PC-3 (cell line): ENCODE measurements at regions not wholly inside any gene's neighbourhood (a gene's known extent, or its start where the extent isn't known, plus 50 kb on each side); places are given as distances from the start of the nearest gene placed in this dataset.

Source experiments
- ATAC-seq: fragments of 200-7000 bp; cut with Tn5 transposase; 2 replicates; pipeline ENCODE4 v1.9.1; 2020; ENCODE audit warnings: mild to moderate bottlenecking, moderate library complexity
- BruUV-seq: library from RNA; stranded (reverse); fragments of 400-500 nt; replicated peaks from 2 replicates; lab custom pipeline; 2021; lab: Mats Ljungman, UMichigan
- CTCF ChIA-PET: fragments of 300-600 bp; sonication (Branson Sonifier 250); formaldehyde crosslinking; loops from one replicate; lab custom pipeline; 2022; ENCODE audit warnings: antibody characterized with exemption; lab: Charles Lee
- POLR2A ChIA-PET: fragments of 300-600 bp; sonication (Branson Sonifier 250); formaldehyde crosslinking; loops from one replicate; lab custom pipeline; 2022; ENCODE audit warnings: antibody characterized with exemption; ENCODE audit not compliant: unreplicated experiment; lab: Charles Lee
- DNase-seq: peaks from one replicate; pipeline ENCODE4 v3.0.0-alpha.2; 2015
- H2AFZ ChIP-seq: fragments of 300-600 bp; sonication (generic); 2 replicates; pipeline ENCODE4 v1.6.0; 2016; ENCODE audit warnings: antibody characterized with exemption, low read length
- H3F3A ChIP-seq: fragments of 300-600 bp; sonication (generic); one replicate; pipeline ENCODE4 v1.6.0; 2017; ENCODE audit warnings: antibody characterized with exemption, low read length, control low read depth, mild to moderate bottlenecking; ENCODE audit not compliant: unreplicated experiment
- H3K27ac ChIP-seq: fragments of 300-600 bp; sonication (generic); 2 replicates; pipeline ENCODE4 v1.5.1; 2016; ENCODE audit warnings: mild to moderate bottlenecking, low read length
- H3K27me3 ChIP-seq: fragments of 300-600 bp; sonication (generic); 2 replicates; pipeline ENCODE4 v1.6.1; 2016; ENCODE audit warnings: low read length, mixed read lengths
- H3K36me3 ChIP-seq: fragments of 300-600 bp; sonication (generic); 2 replicates; pipeline ENCODE4 v1.6.1; 2016; ENCODE audit warnings: low read depth, mixed run types, low read length, mixed read lengths
- H3K4me1 ChIP-seq: fragments of 300-600 bp; sonication (generic); 2 replicates; pipeline ENCODE4 v1.5.1; 2016; ENCODE audit warnings: low read length; ENCODE audit not compliant: insufficient read depth
- H3K4me2 ChIP-seq: fragments of 300-600 bp; sonication (generic); 2 replicates; pipeline ENCODE4 v1.6.0; 2016; ENCODE audit warnings: low read length
- H3K4me3 ChIP-seq: fragments of 300-600 bp; sonication (generic); 2 replicates; pipeline ENCODE4 v1.5.1; 2016; ENCODE audit warnings: mild to moderate bottlenecking, low read length, mixed read lengths
- H3K79me2 ChIP-seq: fragments of 300-600 bp; sonication (generic); 2 replicates; pipeline ENCODE4 v1.6.1; 2017; ENCODE audit warnings: low read length, mixed read lengths
- H3K9ac ChIP-seq: fragments of 300-600 bp; sonication (generic); 2 replicates; pipeline ENCODE4 v1.6.0; 2016; ENCODE audit warnings: mild to moderate bottlenecking, low read length
- H3K9me2 ChIP-seq: fragments of 300-600 bp; sonication (generic); replicated peaks from 2 replicates; pipeline ENCODE4 v1.6.1; 2016; ENCODE audit warnings: mixed run types, low read length, mixed read lengths
- H3K9me3 ChIP-seq: fragments of 300-600 bp; sonication (generic); 2 replicates; pipeline ENCODE4 v1.6.1; 2016; ENCODE audit warnings: low read length, mixed read lengths
- H4K20me1 ChIP-seq: fragments of 300-600 bp; sonication (generic); 2 replicates; pipeline ENCODE4 v1.6.1; 2016; ENCODE audit warnings: low read length, mixed read lengths
- CTCF ChIP-seq: fragments of 300-600 bp; sonication (generic); conservative IDR thresholded peaks from 2 replicates; pipeline ENCODE4 v1.5.1; 2017; ENCODE audit warnings: antibody characterized with exemption, low read depth, mild to moderate bottlenecking, low read length
- EZH2 ChIP-seq: fragments of 300-600 bp; sonication (generic); IDR thresholded peaks from one replicate; pipeline ENCODE4 v1.6.1; 2017; ENCODE audit warnings: antibody characterized with exemption, mild to moderate bottlenecking, low read length; ENCODE audit not compliant: unreplicated experiment
- EZH2phosphoT487 ChIP-seq: fragments of 300-600 bp; sonication (generic); IDR thresholded peaks from 2 replicates; pipeline ENCODE4 v1.6.1; 2018; ENCODE audit warnings: mild to moderate bottlenecking, antibody characterized with exemption, low read length, borderline replicate concordance
- intact Hi-C: fragments of 100-400 bp; cut with micrococcal nuclease; formaldehyde crosslinking; loops from 2 replicates; pipeline ENCODE4 v1.9.0; 2023

GRCh38 chr9:20114974-20115373 is 326.1 kb upstream of the SLC24A2 start:
- Histone ChIP-seq H3K79me2 (no peaks in the 10 kb centered on the region), H3K36me3 (no peaks in the 10 kb centered on the region), H3K4me2 (no peak overlapping the region), H3K9me3 (no peaks in the 10 kb centered on the region), H3K4me3 (no peak overlapping the region), H3K27me3 (peaks cover 32% of the 10 kb centered on the region; the same call in 1 of the 2 replicates), H3K4me1 (no peaks in the 10 kb centered on the region), H4K20me1 (no peaks in the 10 kb centered on the region), H2AFZ (no peak overlapping the region), H3K9ac (no peak overlapping the region), H3K27ac (no peak overlapping the region), H3K9me2 (no peaks in the 10 kb centered on the region), H3F3A (no peaks in the 10 kb centered on the region)
- CTCF ChIA-PET: no interaction called here
- no TSS peak for BruUV-seq
- no peak for TF ChIP-seq CTCF
- no peak for TF ChIP-seq EZH2
- no peak for TF ChIP-seq EZH2phosphoT487
- POLR2A ChIA-PET: no interaction called here
- no peak for ATAC-seq
- DNase-seq: no peak
- intact Hi-C loops: no loop called here

- CTCF ChIA-PET: no interaction called here
- Histone ChIP-seq H3K79me2 (no peaks in the 10 kb centered on the region), H3K9ac (no peak overlapping the region), H3F3A (no peaks in the 10 kb centered on the region), H3K9me2 (no peaks in the 10 kb centered on the region), H3K27me3 (peaks cover 32% of the 10 kb centered on the region; the same call in 1 of the 2 replicates), H3K36me3 (no peaks in the 10 kb centered on the region), H3K9me3 (no peaks in the 10 kb centered on the region), H3K4me2 (no peak overlapping the region), H2AFZ (no peak overlapping the region), H4K20me1 (no peaks in the 10 kb centered on the region), H3K4me1 (no peaks in the 10 kb centered on the region), H3K4me3 (no peak overlapping the region), H3K27ac (no peak overlapping the region)
- DNase-seq (no peak), ATAC-seq (no peak)
- POLR2A ChIA-PET: no interaction called here
- intact Hi-C loops: no loop called here
- no TSS peak for BruUV-seq
- no peak for TF ChIP-seq EZH2
- TF ChIP-seq EZH2phosphoT487: no peak
- TF ChIP-seq CTCF: no peak
These were observed 323.5 kb upstream of the SLC24A2 start for GRCh38 chr9:20112205-20112783.

GRCh38 chr9:20111173-20111843 is 322.5 kb upstream of the SLC24A2 start:
- H4K20me1 ChIP-seq: no peaks in the 10 kb centered on the region
- intact Hi-C loops: no loop called here
- no peaks in the 10 kb centered on the region for H3K9me2 ChIP-seq
- no peak overlapping the region for H3K4me2 ChIP-seq
- ATAC-seq (no peak), DNase-seq (no peak)
- BruUV-seq: no TSS peak
- no peaks in the 10 kb centered on the region for H3K79me2 ChIP-seq
- CTCF ChIA-PET: no interaction called here
- H3K36me3 ChIP-seq: no peaks in the 10 kb centered on the region
- no peak for TF ChIP-seq CTCF
- no peak for TF ChIP-seq EZH2
- TF ChIP-seq EZH2phosphoT487: no peak
- H3K4me1 ChIP-seq: no peaks in the 10 kb centered on the region
- no peak overlapping the region for H3K4me3 ChIP-seq
- no peaks in the 10 kb centered on the region for H3K9me3 ChIP-seq
- H3F3A ChIP-seq: no peaks in the 10 kb centered on the region
- no peak overlapping the region for H3K27ac ChIP-seq
- H3K9ac ChIP-seq: no peak overlapping the region
- POLR2A ChIA-PET: no interaction called here
- H2AFZ ChIP-seq: no peak overlapping the region
- peaks cover 29% of the 10 kb centered on the region; the same call in 1 of the 2 replicates for H3K27me3 ChIP-seq
